GM18505 (cell line): ENCODE measurements at regions not wholly inside any gene's neighbourhood (a gene's known extent, or its start where the extent isn't known, plus 50 kb on each side); places are given as distances from the start of the nearest gene placed in this dataset.

ENCODE experiments used
- ATAC-seq: cut with Tn5 transposase; IDR thresholded peaks from one replicate; pipeline ENCODE4 v1.9.1; 2021; ENCODE audit not compliant: unreplicated experiment
- POLR2A ChIP-seq: IDR thresholded peaks from 4 replicates; pipeline ENCODE4 v1.6.1; 2011; ENCODE audit warnings: borderline replicate concordance; ENCODE audit not compliant: insufficient read depth, insufficient read length; ENCODE audit errors: extremely low read depth

GRCh38 chr10:21212348-21212747 is 313.1 kb downstream of the SKIDA1 start:
- ATAC-seq: no peak
- no peak for TF ChIP-seq POLR2A

DNA sequence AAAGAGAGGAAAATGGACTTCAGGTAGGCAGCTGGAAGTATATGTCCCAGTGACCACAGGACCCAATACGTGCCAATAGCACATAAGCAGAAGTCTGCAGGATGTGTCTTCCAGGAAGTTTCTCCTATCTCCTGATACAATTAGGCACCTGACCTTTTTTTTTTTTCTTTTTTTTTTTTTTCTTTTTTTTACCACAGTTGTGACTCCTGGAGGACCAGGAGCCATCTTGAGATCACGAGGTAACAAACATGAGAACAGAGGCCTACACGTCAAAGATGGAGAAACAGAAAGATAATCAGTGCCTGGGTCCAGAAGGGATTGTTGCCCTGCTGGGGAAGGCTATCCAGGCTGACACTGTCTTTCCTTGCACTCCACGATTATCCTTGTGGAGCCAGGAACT is 312.4 kb upstream of the NEBL start:
- no peak for TF ChIP-seq POLR2A
- no peak for ATAC-seq

- TF ChIP-seq POLR2A: no peak
- no peak for ATAC-seq
Measured at GRCh38 chr10:21208666-21209316, 311.7 kb upstream of the NEBL start.

DNA sequence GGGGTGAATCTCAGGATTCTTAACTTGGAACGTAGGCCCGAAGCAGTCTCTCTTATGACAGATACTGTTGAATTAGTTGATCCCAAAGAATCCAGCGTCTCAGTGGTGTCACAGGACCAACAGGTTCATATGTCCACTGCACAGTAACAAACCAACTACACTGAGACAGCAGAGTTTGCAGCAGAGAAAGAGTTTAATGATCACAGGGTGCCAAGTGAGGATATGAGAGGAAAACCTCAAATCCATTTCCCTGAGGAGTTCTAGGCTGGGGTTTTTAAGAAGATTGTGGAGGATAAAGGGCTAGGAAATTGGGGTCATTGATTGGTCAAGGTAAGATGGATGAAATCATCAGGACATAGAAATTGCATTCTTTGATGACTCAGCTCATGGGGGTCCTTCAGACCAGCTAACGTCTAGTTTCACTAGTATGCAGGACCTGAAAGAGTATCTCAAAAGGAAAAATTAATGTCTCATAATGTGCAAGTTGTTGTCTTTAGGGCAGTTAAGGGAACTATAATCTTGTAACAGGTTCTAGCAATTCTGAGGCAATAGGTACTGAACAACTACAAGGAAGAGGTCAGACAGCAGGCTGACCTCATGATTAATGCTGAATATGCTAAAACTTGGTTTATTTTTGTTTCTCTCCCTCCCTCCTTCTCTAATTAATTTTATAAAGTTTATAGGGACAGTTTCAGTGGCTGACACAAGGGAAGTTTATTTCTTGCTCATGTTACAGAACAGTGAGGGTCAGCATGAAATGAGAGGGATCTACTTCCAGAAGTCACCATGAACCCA is 310.9 kb upstream of the NEBL start:
- no peak for ATAC-seq
- TF ChIP-seq POLR2A: no peak

DNA sequence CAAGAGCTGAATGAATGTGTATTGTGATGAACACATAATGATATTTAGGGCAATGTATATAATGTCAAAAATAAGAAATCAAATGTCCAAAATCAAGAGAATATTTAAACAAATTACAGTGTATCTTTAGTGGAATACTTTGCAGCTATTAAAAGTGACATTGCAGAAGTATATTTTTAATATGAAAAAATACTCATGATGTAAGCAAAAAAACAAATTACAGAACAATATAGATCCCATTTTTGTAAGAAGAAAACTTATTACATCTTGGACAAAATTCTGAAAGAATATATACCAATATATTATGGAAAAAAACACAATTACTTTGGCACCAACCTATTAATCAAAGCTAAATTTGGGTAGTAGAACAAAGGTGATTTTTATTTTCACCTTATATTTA is 308.2 kb upstream of the NEBL start:
- no peak for ATAC-seq
- no peak for TF ChIP-seq POLR2A

GRCh38 chr10:21203473-21204107 is 306.5 kb upstream of the NEBL start:
- no peak for TF ChIP-seq POLR2A
- no peak for ATAC-seq

- no peak for TF ChIP-seq POLR2A
- ATAC-seq: no peak
Measured at GRCh38 chr10:21202776-21203462, 305.8 kb upstream of the NEBL start.

- no peak for ATAC-seq
- no peak for TF ChIP-seq POLR2A
Measured at GRCh38 chr10:21199501-21199900, 302.4 kb upstream of the NEBL start.

DNA sequence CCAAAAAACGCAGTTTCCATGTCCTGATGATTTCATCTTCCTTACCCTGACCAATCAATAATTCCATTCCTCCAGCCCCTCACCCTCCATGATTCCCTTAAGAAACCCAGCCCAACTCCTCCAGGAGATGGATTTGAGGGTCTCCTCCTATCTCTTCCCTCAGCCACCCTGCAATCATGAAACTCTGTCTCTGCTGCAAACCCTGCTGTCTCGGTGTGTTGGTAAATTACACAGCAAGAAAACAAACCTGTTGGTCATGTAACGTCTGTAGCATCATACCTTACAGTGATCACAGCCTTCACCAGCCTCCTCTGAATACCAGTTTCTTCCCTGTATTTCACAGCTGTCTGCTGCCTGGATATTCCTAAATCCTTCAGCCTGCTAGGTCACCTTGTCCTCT is 300.7 kb upstream of the NEBL start:
- no peak for ATAC-seq

DNA sequence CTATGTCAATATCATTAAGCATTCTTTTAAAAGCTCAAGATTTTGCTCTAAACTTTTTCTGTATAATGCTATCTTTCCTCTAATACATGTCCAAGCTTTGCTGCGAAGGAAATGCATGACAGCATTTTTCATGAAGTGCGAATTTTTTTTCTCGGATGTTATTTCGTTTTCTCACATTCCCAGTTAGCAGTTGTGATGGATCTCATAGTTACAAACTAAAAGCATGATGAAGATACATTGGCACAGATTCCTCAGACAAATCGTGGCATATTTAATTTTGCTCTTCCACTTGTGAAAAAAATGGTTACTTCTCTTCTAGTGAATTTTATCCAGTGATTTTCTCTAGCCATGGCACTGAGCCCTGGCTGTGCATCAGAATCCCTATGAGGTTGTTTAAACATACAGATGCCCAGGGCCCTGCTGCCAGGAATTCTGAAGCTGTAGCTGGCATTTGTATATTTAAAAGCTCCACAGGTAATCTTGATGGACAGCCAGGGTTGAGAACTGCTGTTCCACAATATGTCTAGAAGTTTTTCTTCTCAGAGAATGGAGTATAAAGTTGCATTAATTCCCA is 299.8 kb upstream of the NEBL start:
- TF ChIP-seq POLR2A: no peak
- no peak for ATAC-seq

More for the DNA sequence above, 300.7 kb upstream of the NEBL start:
- TF ChIP-seq POLR2A: no peak

DNA sequence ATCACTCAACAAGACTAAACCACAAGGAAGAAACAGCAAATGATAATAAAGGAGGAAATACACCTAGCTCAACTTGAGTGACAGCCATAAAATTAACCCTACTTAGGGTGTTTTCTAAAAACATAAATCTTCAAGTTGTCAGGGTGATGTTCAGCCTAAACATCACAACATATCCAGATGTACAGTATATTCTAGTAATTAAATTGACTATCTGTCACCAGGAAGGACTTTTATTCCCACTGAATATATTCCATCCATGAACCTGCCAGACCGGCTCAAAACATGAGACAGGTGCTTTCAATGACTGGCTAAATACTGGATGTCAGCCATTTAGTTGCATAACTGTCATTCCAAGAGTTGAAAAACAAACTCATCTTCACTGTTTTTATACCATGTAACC is 298.1 kb upstream of the NEBL start:
- no peak for ATAC-seq
- TF ChIP-seq POLR2A: no peak

- no peak for TF ChIP-seq POLR2A
- ATAC-seq: no peak
Measured at GRCh38 chr10:21194510-21194993, 297.4 kb upstream of the NEBL start.

DNA sequence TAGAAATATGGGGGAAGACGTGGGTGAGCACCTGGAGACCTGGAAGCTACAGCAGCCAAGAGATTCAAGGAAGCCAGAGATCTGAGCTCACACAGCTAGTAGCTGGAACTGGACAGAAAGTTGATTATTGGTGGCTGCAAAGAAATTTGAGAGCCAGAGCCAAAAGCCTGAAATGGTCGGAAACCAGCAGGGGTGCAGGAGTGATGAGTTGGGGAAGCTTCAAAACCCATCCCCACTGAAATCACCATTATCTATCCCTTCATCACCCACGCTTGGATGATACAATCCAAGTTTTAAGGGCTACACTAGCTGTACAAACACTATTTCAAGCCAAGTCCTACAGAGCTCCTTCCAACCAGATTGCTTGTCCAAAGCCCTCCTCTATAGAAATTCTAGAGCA is 296.1 kb upstream of the NEBL start:
- no peak for TF ChIP-seq POLR2A
- ATAC-seq: no peak
